WTC11 (cell line): ENCODE measurements at regions not wholly inside any gene's neighbourhood (a gene's known extent, or its start where the extent isn't known, plus 50 kb on each side); places are given as distances from the start of the nearest gene placed in this dataset.

Experiments used
- ATAC-seq: fragments of 200-7000 bp; cut with Tn5 transposase; 2 replicates; pipeline ENCODE4 v1.10.0; 2021; ENCODE audit warnings: mild to moderate bottlenecking, moderate library complexity
- CTCF ChIA-PET: fragments of 300-600 bp; sonication (Branson Sonifier 250); formaldehyde crosslinking; loops from one replicate; lab custom pipeline; 2021; ENCODE audit warnings: antibody characterized with exemption; lab: Charles Lee
- POLR2A ChIA-PET: fragments of 350-600 bp; sonication (Branson Sonifier 250); formaldehyde crosslinking; loops from one replicate; lab custom pipeline; 2021; ENCODE audit warnings: antibody characterized with exemption; lab: Charles Lee
- DNase-seq: peaks from one replicate; pipeline ENCODE4 v3.0.0; 2021; ENCODE audit warnings: low spot score
- H3K27ac Mint-ChIP-seq: 2 replicates; pipeline ENCODE4 v1.8.0; 2021; ENCODE audit warnings: mixed read lengths
- H3K27me3 Mint-ChIP-seq: 2 replicates; pipeline ENCODE4 v1.8.0; 2021; ENCODE audit warnings: low read depth, mild to moderate bottlenecking, moderate library complexity, mixed read lengths
- H3K36me3 Mint-ChIP-seq: 2 replicates; pipeline ENCODE4 v1.8.0; 2021; ENCODE audit warnings: mixed read lengths
- H3K4me1 Mint-ChIP-seq: 2 replicates; pipeline ENCODE4 v1.8.0; 2022; ENCODE audit warnings: mixed read lengths
- H3K4me3 Mint-ChIP-seq: 2 replicates; pipeline ENCODE4 v1.8.0; 2021; ENCODE audit warnings: mild to moderate bottlenecking, moderate library complexity, mixed read lengths
- H3K9me3 Mint-ChIP-seq: 2 replicates; pipeline ENCODE4 v1.8.0; 2021; ENCODE audit warnings: mixed read lengths
- CBFB ChIP-seq: sonication (generic); formaldehyde crosslinking; IDR thresholded peaks from 2 replicates; pipeline ENCODE4 v1.8.1; 2022; ENCODE audit warnings: mild to moderate bottlenecking, low read depth, missing genetic modification reagents
- ELF4 ChIP-seq: sonication (generic); formaldehyde crosslinking; IDR thresholded peaks from 2 replicates; pipeline ENCODE4 v1.8.1; 2022; ENCODE audit warnings: low read depth, mild to moderate bottlenecking, moderate library complexity, missing genetic modification reagents
- EMX1 ChIP-seq: fragments of 250-450 bp; sonication (Bioruptor Pico); IDR thresholded peaks from 2 replicates; pipeline ENCODE4 v1.8.0; 2021; ENCODE audit warnings: mild to moderate bottlenecking
- FOXP1 ChIP-seq: sonication (generic); formaldehyde crosslinking; IDR thresholded peaks from 2 replicates; pipeline ENCODE4 v1.8.0; 2022; ENCODE audit warnings: missing genetic modification reagents, mild to moderate bottlenecking, moderate library complexity, borderline replicate concordance
- NFYB ChIP-seq: sonication (generic); formaldehyde crosslinking; conservative IDR thresholded peaks from 2 replicates; pipeline ENCODE4 v1.8.0; 2022; ENCODE audit warnings: low read depth, missing genetic modification reagents
- SMAD3 ChIP-seq: sonication (generic); formaldehyde crosslinking; IDR thresholded peaks from 2 replicates; pipeline ENCODE4 v1.8.0; 2022; ENCODE audit warnings: missing genetic modification reagents, mild to moderate bottlenecking, borderline replicate concordance
- ZBTB21 ChIP-seq: sonication (generic); formaldehyde crosslinking; IDR thresholded peaks from 2 replicates; pipeline ENCODE4 v1.8.1; 2023; ENCODE audit warnings: mild to moderate bottlenecking, missing genetic modification reagents, borderline replicate concordance
- ZNF232 ChIP-seq: sonication (generic); formaldehyde crosslinking; IDR thresholded peaks from 2 replicates; pipeline ENCODE4 v1.8.0; 2022; ENCODE audit warnings: mild to moderate bottlenecking, missing genetic modification reagents
- ZNF423 ChIP-seq: fragments of 250-450 bp; sonication (Bioruptor Pico); IDR thresholded peaks from 2 replicates; pipeline ENCODE4 v2.1.2; 2022; ENCODE audit warnings: mild to moderate bottlenecking, moderate library complexity
- ZNF671 ChIP-seq: fragments of 250-450 bp; sonication (Bioruptor Pico); IDR thresholded peaks from 2 replicates; pipeline ENCODE4 v1.8.0; 2021; ENCODE audit warnings: mild to moderate bottlenecking
- TF ChIP-seq, protein P1 (sequence below): sonication (generic); formaldehyde crosslinking; IDR thresholded peaks from 2 replicates; pipeline ENCODE4 v1.8.1; 2023; ENCODE audit warnings: mild to moderate bottlenecking, missing genetic modification reagents, borderline replicate concordance
- TF ChIP-seq, protein P2 (sequence below): sonication (generic); formaldehyde crosslinking; IDR thresholded peaks from 2 replicates; pipeline ENCODE4 v1.8.1; 2023; ENCODE audit warnings: mild to moderate bottlenecking, missing genetic modification reagents
- TF ChIP-seq, protein P3 (sequence below): sonication (generic); formaldehyde crosslinking; IDR thresholded peaks from 2 replicates; pipeline ENCODE4 v1.8.0; 2022; ENCODE audit warnings: mild to moderate bottlenecking, missing genetic modification reagents
- TF ChIP-seq, protein P4 (sequence below): sonication (generic); formaldehyde crosslinking; IDR thresholded peaks from 2 replicates; pipeline ENCODE4 v1.8.1; 2023; ENCODE audit warnings: mild to moderate bottlenecking, missing genetic modification reagents, moderate library complexity
- TF ChIP-seq, protein P5 (sequence below): sonication (generic); formaldehyde crosslinking; IDR thresholded peaks from 2 replicates; pipeline ENCODE4 v1.8.1; 2023; ENCODE audit warnings: mild to moderate bottlenecking, missing genetic modification reagents, moderate library complexity
- TF ChIP-seq, protein P6 (sequence below): sonication (generic); formaldehyde crosslinking; IDR thresholded peaks from 2 replicates; pipeline ENCODE4 v1.8.0; 2023; ENCODE audit warnings: missing genetic modification reagents
- TF ChIP-seq, protein P7 (sequence below): sonication (generic); formaldehyde crosslinking; IDR thresholded peaks from 2 replicates; pipeline ENCODE4 v1.8.1; 2022; ENCODE audit warnings: mild to moderate bottlenecking, moderate library complexity, missing genetic modification reagents
- TF ChIP-seq, protein P8 (sequence below): fragments of 250-450 bp; sonication (Bioruptor Pico); IDR thresholded peaks from 2 replicates; pipeline ENCODE4 v2.1.2; 2022; ENCODE audit warnings: mild to moderate bottlenecking, moderate library complexity

DNA sequence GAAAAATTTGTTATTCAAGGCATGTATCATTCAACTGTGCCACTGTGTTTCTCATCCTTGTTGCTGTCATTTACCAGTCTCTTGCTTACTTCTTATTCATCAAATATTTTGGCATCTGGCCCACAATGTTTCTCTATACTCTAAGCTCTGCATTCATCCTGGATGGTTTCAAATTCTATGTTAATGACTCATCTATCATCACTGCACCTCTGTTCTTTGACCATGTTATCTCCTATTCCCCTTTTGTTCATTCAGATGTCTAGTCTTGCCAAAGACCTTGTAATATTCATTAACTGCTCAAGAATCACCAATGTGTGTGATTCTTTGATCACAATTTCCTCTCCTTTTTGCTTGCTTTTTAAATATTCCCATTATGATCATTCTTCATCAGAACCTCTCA is 54.6 kb upstream of the PRKACB start (continued):
- TF ChIP-seq ELF4 (CRISPR knock-in tag) (no peak), NFYB (no peak)

DNA sequence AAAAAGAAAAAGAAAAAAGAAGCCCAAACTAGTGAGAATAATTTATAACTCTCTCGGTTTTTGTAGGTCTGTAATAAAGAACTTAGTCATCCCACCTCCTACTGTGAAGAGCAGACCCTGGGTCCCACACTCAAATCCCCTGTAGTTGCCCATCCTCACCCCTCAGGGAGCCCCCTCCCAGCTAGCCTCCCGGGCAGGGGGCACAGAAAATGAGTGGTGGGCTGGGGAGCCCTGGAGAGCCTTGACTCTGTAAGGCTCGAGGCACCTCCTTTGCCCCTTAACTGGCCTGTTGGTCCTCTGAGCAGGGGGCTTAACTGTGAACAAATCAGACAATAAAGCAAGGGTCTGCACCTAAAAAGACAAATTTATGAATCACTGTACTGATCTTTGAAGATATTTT is 57.5 kb upstream of the PRKACB start:
- DNase-seq (no peak), ATAC-seq (no peak)
- Mint-ChIP-seq H3K27ac (no peak overlapping the region), H3K9me3 (no peaks in the 10 kb centered on the region), H3K4me3 (no peak overlapping the region), H3K36me3 (no peaks in the 10 kb centered on the region), H3K27me3 (no peaks in the 10 kb centered on the region), H3K4me1 (no peaks in the 10 kb centered on the region)
- POLR2A ChIA-PET, result interaction anchor here (1.6 kb wide), 1 partner anchor 9 kb away, joined by 3 read pairs; no protein-coding TSS in a partner anchor
- CTCF ChIA-PET, result no interaction called here
- no peak for TF ChIP-seq CBFB
- no peak for TF ChIP-seq ZNF423
- TF ChIP-seq, protein P1, sequence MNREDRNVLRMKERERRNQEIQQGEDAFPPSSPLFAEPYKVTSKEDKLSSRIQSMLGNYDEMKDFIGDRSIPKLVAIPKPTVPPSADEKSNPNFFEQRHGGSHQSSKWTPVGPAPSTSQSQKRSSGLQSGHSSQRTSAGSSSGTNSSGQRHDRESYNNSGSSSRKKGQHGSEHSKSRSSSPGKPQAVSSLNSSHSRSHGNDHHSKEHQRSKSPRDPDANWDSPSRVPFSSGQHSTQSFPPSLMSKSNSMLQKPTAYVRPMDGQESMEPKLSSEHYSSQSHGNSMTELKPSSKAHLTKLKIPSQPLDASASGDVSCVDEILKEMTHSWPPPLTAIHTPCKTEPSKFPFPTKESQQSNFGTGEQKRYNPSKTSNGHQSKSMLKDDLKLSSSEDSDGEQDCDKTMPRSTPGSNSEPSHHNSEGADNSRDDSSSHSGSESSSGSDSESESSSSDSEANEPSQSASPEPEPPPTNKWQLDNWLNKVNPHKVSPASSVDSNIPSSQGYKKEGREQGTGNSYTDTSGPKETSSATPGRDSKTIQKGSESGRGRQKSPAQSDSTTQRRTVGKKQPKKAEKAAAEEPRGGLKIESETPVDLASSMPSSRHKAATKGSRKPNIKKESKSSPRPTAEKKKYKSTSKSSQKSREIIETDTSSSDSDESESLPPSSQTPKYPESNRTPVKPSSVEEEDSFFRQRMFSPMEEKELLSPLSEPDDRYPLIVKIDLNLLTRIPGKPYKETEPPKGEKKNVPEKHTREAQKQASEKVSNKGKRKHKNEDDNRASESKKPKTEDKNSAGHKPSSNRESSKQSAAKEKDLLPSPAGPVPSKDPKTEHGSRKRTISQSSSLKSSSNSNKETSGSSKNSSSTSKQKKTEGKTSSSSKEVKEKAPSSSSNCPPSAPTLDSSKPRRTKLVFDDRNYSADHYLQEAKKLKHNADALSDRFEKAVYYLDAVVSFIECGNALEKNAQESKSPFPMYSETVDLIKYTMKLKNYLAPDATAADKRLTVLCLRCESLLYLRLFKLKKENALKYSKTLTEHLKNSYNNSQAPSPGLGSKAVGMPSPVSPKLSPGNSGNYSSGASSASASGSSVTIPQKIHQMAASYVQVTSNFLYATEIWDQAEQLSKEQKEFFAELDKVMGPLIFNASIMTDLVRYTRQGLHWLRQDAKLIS, result no peak
- TF ChIP-seq, protein P2, sequence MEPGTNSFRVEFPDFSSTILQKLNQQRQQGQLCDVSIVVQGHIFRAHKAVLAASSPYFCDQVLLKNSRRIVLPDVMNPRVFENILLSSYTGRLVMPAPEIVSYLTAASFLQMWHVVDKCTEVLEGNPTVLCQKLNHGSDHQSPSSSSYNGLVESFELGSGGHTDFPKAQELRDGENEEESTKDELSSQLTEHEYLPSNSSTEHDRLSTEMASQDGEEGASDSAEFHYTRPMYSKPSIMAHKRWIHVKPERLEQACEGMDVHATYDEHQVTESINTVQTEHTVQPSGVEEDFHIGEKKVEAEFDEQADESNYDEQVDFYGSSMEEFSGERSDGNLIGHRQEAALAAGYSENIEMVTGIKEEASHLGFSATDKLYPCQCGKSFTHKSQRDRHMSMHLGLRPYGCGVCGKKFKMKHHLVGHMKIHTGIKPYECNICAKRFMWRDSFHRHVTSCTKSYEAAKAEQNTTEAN (CRISPR knock-in tag), result no peak
- no peak for TF ChIP-seq FOXP1 (CRISPR knock-in tag)
- TF ChIP-seq, protein P3, sequence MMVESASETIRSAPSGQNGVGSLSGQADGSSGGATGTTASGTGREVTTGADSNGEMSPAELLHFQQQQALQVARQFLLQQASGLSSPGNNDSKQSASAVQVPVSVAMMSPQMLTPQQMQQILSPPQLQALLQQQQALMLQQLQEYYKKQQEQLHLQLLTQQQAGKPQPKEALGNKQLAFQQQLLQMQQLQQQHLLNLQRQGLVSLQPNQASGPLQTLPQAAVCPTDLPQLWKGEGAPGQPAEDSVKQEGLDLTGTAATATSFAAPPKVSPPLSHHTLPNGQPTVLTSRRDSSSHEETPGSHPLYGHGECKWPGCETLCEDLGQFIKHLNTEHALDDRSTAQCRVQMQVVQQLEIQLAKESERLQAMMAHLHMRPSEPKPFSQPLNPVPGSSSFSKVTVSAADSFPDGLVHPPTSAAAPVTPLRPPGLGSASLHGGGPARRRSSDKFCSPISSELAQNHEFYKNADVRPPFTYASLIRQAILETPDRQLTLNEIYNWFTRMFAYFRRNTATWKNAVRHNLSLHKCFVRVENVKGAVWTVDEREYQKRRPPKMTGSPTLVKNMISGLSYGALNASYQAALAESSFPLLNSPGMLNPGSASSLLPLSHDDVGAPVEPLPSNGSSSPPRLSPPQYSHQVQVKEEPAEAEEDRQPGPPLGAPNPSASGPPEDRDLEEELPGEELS (CRISPR knock-in tag), result no peak
- TF ChIP-seq ZNF671 (CRISPR knock-in tag), result no peak
- TF ChIP-seq SMAD3 (CRISPR knock-in tag), result no peak
- TF ChIP-seq, protein P4, sequence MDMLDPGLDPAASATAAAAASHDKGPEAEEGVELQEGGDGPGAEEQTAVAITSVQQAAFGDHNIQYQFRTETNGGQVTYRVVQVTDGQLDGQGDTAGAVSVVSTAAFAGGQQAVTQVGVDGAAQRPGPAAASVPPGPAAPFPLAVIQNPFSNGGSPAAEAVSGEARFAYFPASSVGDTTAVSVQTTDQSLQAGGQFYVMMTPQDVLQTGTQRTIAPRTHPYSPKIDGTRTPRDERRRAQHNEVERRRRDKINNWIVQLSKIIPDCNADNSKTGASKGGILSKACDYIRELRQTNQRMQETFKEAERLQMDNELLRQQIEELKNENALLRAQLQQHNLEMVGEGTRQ (CRISPR knock-in tag), result no peak
- no peak for TF ChIP-seq EMX1 (CRISPR knock-in tag)
- TF ChIP-seq, protein P5, sequence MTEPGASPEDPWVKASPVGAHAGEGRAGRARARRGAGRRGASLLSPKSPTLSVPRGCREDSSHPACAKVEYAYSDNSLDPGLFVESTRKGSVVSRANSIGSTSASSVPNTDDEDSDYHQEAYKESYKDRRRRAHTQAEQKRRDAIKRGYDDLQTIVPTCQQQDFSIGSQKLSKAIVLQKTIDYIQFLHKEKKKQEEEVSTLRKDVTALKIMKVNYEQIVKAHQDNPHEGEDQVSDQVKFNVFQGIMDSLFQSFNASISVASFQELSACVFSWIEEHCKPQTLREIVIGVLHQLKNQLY (CRISPR knock-in tag), result no peak
- TF ChIP-seq, protein P6, sequence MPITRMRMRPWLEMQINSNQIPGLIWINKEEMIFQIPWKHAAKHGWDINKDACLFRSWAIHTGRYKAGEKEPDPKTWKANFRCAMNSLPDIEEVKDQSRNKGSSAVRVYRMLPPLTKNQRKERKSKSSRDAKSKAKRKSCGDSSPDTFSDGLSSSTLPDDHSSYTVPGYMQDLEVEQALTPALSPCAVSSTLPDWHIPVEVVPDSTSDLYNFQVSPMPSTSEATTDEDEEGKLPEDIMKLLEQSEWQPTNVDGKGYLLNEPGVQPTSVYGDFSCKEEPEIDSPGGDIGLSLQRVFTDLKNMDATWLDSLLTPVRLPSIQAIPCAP, result no peak
- no peak for TF ChIP-seq ZNF232 (CRISPR knock-in tag)
- TF ChIP-seq ZBTB21 (CRISPR knock-in tag), result no peak
- TF ChIP-seq, protein P7, sequence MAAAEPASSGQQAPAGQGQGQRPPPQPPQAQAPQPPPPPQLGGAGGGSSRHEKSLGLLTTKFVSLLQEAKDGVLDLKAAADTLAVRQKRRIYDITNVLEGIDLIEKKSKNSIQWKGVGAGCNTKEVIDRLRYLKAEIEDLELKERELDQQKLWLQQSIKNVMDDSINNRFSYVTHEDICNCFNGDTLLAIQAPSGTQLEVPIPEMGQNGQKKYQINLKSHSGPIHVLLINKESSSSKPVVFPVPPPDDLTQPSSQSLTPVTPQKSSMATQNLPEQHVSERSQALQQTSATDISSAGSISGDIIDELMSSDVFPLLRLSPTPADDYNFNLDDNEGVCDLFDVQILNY, result no peak
- TF ChIP-seq, protein P8, sequence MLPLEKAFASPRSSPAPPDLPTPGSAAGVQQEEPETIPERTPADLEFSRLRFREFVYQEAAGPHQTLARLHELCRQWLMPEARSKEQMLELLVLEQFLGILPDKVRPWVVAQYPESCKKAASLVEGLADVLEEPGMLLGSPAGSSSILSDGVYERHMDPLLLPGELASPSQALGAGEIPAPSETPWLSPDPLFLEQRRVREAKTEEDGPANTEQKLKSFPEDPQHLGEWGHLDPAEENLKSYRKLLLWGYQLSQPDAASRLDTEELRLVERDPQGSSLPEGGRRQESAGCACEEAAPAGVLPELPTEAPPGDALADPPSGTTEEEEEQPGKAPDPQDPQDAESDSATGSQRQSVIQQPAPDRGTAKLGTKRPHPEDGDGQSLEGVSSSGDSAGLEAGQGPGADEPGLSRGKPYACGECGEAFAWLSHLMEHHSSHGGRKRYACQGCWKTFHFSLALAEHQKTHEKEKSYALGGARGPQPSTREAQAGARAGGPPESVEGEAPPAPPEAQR (CRISPR knock-in tag), result no peak
